GM08714 (cell line): ENCODE measurements at regions not wholly inside any gene's neighbourhood (a gene's known extent, or its start where the extent isn't known, plus 50 kb on each side); places are given as distances from the start of the nearest gene placed in this dataset.

ENCODE experiments used
- H3K4me3 ChIP-seq: fragments of 200-500 bp; sonication (Bioruptor generic); 2 replicates; pipeline ENCODE4 v1.5.1; 2014; ENCODE audit warnings: mild to moderate bottlenecking, low read length, inconsistent platforms
- ZNF274 ChIP-seq: IDR thresholded peaks from 2 replicates; pipeline ENCODE4 v1.6.1; 2012; ENCODE audit warnings: mild to moderate bottlenecking, low read depth, low read length

DNA sequence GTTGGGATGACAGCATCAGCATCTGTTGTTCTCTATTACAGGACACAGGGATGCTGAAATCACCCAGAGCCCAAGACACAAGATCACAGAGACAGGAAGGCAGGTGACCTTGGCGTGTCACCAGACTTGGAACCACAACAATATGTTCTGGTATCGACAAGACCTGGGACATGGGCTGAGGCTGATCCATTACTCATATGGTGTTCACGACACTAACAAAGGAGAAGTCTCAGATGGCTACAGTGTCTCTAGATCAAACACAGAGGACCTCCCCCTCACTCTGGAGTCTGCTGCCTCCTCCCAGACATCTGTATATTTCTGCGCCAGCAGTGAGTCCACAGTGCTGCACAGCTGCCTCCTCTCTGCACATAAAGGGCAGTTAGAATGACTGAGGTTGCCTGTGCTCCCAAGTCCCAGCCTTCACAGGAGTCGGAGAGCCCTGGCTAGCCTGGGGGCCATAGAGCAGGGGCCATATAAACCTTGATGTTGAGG is 142.2 kb upstream of the PRSS58 start:
- no peak overlapping the region for H3K4me3 ChIP-seq
- no peak for TF ChIP-seq ZNF274

DNA sequence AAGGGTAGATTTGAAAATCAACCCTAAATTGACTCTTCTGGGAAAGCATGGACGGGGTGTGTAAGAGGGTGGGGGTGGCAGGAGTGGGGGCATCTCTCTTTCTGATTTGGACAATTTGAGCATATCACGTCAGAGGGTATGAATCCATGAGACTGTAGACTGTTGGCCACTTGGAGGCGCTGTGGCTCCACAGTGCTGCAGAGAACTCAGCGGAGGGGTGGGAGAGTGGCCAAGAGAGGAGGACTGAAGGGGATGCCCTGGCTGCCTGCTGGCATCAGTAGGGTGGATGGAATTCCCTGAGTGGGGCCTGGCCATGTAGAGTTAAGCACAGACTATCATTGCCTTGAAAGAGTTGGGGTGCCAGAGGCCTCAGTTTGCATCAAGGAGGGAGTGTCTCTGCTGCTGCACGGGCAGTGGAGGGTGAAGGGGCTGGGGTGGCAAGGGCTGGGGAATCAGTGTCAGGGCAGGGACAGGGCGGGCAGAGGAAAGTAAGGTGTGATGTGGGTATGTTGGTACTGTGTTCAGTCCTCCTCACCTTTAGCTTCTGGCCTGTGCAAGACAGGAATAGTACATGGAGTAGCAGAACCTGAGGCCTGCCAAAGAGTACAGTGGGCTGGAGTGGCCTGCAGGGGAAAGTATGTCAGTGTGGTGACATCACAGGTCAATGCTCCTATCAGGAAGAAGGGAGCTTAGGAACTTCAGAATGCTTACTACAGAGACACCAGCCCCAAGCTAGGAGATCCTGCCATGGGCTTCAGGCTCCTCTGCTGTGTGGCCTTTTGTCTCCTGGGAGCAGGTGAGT is 133.5 kb upstream of the PRSS58 start:
- no peak for TF ChIP-seq ZNF274
- H3K4me3 ChIP-seq = no peak overlapping the region

DNA sequence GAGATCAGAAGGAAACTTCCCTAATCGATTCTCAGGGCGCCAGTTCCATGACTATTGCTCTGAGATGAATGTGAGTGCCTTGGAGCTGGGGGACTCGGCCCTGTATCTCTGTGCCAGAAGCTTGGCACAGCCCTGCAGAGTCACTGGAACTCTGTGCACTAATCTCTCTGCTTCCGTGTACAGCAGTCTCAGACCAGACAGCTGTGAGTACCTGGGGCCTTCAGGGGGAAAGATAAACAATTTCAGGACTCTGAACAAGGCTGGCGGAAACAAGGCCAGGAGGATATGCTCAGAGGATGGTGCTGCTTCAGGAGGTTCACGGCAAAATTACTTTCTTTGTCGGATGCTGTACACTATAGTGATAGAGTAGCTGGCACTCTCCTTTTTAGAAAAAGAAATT is 131.7 kb upstream of the PRSS58 start:
- H3K4me3 ChIP-seq = no peak overlapping the region

DNA sequence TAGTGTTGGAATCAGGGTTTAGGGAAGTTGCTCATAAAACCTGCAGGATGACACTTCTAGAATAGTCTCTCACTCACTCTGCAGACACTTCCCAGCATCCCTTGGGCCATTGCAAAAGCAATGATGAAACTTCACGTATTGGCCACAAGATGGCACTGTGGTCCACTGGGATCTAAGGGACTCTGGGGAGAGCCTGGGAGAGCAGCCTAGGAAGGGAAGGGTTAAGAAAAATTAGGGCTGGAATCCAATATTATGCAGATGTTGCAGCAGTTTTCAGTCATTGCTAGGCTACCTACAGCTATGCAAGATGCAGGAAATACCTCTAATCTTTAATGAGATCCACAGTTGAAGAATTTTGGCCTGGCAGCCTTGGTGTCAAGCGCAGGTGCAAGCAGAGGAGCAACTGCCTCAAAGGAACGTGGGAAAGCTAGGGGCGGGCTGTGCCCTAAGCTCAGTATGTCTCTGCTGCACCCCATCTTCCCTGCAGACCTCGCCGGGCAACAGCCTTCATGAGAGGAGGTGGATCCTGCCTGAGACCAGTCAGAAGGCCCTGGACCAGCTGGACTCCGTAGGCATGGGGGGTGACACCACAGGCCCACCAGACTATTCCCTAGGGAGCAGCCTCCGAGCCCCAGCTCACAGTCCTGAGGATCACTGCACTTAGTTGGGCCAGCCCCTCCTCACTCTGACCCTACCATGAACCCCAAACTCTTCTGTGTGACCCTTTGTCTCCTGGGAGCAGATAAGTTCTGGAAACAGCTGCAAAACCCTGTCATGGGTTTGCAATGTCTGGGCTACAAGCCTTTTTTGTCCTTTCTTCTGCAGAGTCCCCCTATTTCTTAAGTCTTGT is 127.9 kb upstream of the PRSS58 start:
- no peak overlapping the region for H3K4me3 ChIP-seq
- TF ChIP-seq ZNF274 = no peak

More for the DNA sequence above, 131.7 kb upstream of the PRSS58 start:
- no peak for TF ChIP-seq ZNF274

DNA sequence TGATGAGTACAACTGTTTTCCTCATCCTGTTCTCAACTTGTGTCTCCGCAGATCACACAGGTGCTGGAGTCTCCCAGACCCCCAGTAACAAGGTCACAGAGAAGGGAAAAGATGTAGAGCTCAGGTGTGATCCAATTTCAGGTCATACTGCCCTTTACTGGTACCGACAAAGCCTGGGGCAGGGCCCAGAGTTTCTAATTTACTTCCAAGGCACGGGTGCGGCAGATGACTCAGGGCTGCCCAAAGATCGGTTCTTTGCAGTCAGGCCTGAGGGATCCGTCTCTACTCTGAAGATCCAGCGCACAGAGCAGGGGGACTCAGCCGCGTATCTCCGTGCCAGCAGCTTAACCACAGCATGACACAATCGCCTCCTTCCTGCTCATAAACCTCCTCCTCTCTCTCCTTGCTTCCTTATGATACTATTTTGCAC is 126.7 kb upstream of the PRSS58 start:
- TF ChIP-seq ZNF274 = no peak
- H3K4me3 ChIP-seq = no peak overlapping the region; the same call in 1 of the 2 replicates

DNA sequence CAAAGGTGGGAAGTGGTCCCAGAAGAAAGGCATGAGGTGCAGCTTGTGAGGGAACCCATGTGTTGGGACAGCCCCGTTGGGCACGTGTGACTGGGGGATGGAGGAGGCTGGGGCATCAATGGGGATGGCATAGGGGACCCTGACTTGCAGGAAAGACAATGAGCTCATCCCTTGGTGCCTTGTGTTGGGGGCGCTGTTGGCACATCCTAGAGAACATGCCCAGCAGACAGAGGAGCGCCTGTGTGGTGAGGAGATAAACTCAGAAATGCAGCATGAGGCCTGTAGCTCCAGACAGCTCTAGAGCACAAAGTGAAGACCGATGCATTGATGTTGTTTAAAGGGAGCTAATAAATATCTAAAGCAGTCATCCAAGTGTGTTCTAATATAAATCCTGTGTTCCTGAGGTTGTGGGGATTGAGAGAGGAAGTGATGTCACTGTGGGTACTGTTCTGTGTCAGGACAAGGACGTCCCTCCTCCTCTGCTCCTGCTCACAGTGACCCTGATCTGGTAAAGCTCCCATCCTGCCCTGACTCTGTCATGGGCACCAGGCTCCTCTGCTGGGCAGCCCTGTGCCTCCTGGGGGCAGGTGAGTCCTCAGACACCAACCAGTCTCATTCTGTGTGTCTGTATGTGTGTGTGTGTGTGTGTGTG is 126.1 kb upstream of the PRSS58 start:
- no peak for TF ChIP-seq ZNF274
- H3K4me3 ChIP-seq = no peak overlapping the region

DNA sequence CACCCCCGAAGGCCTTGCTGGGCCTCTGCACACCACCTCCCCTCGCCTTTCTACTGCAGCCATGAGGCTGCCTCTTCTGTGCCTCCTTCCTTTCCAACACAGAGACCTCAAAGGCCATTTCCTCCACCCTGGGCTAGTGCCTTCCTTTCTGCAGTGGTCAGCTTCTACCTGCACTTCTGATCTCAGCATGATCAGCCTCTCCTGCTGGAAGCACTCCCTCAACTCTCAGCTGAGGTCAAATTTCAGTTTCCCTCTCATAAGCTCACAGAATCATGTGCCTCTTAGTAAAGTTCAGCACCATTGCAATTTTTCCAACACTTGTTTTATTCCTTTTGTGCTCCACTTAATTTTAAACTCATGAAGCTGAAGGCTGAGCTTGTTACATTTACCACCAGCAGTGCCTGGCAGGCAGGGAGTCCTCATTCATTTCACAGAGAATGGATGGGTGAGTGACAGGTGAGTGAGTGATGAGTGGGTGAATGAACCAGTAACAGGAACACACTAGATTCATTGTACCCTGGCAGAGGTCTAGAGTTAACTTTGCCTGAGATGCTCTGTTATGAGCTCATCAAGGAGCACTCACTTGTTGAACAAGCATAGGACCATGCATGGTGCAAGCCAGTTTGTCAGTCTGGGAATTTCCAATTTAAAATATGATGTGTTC is 124.0 kb upstream of the PRSS58 start:
- H3K4me3 ChIP-seq = no peak overlapping the region
- TF ChIP-seq ZNF274 = no peak

DNA sequence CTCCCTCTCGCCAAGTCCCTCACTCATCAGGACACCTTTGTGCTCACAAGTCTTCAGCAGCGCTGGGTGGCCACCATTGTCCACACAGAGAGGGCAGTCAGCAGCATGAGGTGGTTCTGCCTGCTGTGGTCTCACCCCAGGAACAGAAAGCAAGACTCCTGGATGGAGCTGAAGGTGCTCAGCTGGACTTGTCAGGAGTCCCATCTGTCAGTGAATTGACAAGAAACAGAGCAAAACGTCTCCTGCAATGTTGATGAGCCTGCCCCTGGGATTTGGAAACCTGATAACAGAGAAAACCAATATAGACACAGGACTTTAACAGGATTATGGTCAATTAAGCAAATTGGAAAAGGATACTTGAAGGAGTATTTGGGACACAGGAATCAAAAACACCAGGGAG is 122.2 kb upstream of the PRSS58 start:
- H3K4me3 ChIP-seq = no peak overlapping the region
- TF ChIP-seq ZNF274 = no peak

DNA sequence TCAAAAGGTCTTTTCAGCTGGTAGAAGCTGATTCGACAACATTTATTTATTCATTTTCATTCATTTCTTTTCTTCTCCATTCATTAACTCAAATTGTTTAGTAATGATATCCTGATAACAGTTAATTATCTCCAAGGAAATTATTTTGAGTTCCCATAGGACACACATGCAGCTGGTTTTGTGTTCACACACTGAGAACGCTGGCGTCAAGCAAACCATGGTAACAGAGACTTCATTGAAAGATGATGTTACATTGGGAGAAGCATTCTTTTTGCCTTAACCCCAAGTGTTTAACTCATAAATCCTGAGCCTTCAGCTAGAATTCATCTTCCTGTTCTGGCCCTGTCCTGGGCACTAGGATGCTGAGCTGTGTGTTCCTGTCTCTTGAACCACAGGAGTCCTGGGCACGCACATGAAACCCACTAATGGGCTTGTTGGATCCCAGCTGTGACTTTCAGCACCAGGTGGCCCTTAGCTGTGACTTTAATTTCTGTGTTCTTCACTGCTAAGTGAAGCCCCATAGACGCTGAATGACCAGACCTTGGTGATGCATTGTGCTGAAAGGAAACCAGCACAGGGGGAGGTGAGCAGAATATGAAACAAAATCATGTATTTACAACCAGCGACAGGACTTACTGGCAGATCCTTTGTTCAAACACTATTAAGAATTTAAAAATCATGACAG is 121.5 kb upstream of the PRSS58 start:
- H3K4me3 ChIP-seq = no peak overlapping the region
- no peak for TF ChIP-seq ZNF274

DNA sequence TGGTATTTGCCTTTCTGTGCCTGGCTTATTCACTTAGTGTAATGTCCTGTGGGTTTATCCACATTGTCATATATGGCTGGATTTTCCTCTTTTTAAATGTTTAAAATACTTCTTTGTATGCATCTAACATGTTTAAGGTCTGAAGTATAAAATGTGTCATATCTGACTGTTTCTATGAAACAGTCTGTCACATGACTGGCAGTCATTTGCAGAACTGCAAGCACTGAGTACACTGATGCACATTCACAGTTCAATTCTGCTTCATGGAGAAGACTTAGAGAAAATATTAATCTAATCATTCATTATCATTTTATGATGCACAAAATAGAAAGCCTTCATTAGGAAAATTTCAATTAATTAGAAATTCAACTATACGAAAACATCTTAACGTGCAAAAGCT is 119.7 kb upstream of the PRSS58 start:
- H3K4me3 ChIP-seq = no peak overlapping the region
- no peak for TF ChIP-seq ZNF274

DNA sequence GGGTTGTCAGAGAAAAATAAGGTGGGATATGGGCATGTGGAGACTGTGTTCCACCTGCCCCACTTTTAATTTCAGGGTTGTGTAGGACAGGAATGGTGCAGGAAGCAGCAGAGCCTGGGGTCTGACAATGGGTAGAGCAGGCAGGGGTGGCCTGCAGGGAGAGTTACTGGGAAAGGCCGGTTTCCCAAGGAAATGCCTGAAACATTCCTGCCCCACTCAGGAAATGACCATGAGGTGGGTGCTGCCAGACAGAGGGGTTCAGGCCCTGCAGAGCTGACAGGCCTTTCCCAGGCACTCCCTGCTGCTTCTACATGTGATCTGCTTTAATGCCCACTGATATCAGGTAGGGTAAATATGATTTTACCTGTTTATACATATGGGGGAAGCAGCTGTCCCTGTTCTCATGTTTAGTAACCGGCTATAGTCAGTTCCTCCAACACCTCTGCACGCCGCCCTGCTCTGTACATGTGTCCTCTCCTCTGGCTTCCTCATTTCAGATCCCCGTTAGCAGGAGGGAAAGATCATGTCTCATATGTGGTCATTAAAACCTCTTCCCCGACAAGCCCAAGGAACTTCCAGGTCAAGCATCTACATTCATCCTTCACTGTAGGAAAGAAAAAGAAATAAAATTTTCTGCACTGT is 118.6 kb upstream of the PRSS58 start:
- H3K4me3 ChIP-seq = no peak overlapping the region
- TF ChIP-seq ZNF274 = no peak

DNA sequence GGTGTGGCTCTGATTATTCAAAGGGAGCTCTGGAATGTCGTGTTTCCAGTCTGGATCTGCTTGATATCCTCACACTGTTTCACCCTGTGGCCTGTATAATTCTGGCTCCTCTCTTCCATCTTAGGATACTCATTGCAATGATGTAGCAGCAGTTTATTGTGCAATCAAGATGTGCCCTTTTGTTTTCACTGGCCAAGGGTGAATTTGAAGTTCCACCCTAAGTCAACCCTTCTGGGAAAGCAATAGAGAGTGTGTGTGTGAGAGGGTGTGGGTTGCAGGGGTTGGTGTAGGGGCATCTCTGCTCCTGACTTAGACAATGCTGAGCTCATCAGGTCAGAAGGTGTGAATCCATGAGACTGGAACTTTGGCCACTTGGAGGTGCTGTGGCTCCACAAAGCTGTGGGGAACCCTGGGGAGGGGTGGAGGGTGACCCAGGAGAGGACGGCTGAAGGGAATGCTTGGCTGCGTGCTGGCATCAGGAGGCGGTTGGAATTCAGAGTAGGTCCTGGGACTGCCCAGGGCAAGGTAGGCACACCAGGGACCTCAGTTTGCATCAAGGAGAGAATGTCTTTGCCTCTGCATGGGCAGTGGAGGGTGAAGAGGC is 118.0 kb upstream of the PRSS58 start:
- no peak for TF ChIP-seq ZNF274
- H3K4me3 ChIP-seq = no peak overlapping the region

DNA sequence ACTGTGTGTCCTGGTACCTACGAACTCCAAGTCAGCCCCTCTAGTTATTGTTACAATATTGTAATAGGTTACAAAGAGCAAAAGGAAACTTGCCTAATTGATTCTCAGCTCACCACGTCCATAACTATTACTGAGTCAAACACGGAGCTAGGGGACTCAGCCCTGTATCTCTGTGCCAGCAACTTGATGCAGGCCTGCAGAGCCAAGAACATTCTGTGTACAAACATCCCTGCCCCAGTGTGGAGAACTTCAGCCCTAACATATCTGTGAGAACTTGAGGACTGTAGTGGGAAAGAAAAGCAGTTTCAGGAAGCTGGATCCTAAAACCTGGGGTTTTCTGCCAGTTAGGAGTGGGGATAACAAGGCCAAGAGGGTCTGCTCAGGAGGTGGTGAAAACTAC is 114.9 kb upstream of the PRSS58 start:
- TF ChIP-seq ZNF274 = no peak
- no peak overlapping the region for H3K4me3 ChIP-seq
